GM18951 (cell line): ENCODE measurements at regions not wholly inside any gene's neighbourhood (a gene's known extent, or its start where the extent isn't known, plus 50 kb on each side); places are given as distances from the start of the nearest gene placed in this dataset.
"Not testable (repeated sequence)": the region's sequence is repeated elsewhere in the genome, so short reads cannot be mapped to it uniquely, and the experiment has no call there.

Experiments used
- POLR2A ChIP-seq: IDR thresholded peaks from 4 replicates; pipeline ENCODE4 v1.6.1; 2011; ENCODE audit warnings: mild to moderate bottlenecking; ENCODE audit not compliant: insufficient read length, insufficient read depth; ENCODE audit errors: extremely low read depth
- in situ Hi-C: fragments of 300-500 bp; cut with MboI; formaldehyde crosslinking; loops from one replicate; pipeline ENCODE4 v1.12.0; 2022; ENCODE audit warnings: low sequenced_read_pairs, mixed read lengths, inconsistent platforms; ENCODE audit not compliant: unreplicated experiment

- TF ChIP-seq POLR2A: no peak
- in situ Hi-C loops: no loop called here
These were observed 141.5 kb upstream of the ROPN1 start for GRCh38 chr3:124133366-124133940.

GRCh38 chr3:124137216-124137615 lies 145.3 kb upstream of the ROPN1 start:
- no peak for TF ChIP-seq POLR2A
- in situ Hi-C loops: no loop called here

DNA sequence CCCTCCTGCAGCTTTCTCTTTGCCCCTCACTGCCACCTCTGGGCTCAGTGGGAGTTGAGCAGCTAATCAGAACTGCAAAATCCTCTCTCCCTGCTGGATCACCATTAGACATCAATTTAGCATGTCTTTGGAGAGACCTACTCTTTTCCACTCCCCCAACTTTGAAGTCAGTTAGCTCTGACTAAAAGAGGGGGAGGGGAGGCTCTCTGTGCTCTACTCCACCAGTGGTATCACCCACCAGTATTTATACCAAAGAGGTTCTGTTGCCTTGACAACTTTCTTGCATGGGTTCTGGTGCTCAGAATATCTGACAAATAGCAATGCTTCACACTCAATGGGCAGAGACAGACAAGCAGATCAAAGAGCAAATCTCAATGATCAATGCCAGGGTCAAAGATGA lies 146.2 kb upstream of the ROPN1 start:
- no peak for TF ChIP-seq POLR2A
- in situ Hi-C loops: no loop called here

DNA sequence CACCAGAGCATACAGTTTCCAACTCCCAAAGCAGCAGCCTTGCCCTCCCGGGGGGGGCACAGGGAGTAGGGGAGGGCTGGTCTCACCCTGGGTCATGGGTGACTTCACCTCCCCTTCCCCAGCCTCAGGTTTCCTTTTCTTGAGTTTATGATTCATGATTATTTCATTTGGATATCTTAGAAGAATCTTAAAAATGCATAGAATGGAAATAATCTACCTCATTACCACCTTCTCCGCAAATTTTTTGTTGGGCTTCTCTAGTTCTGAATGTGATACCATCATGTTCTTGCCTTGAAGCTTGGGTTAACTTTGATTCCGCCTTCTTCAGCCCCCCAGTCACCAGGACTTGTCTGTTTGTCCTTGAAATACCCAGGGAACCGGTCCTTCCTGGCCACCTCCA lies 148.8 kb upstream of the ROPN1 start:
- TF ChIP-seq POLR2A: no peak
- in situ Hi-C loops: no loop called here

DNA sequence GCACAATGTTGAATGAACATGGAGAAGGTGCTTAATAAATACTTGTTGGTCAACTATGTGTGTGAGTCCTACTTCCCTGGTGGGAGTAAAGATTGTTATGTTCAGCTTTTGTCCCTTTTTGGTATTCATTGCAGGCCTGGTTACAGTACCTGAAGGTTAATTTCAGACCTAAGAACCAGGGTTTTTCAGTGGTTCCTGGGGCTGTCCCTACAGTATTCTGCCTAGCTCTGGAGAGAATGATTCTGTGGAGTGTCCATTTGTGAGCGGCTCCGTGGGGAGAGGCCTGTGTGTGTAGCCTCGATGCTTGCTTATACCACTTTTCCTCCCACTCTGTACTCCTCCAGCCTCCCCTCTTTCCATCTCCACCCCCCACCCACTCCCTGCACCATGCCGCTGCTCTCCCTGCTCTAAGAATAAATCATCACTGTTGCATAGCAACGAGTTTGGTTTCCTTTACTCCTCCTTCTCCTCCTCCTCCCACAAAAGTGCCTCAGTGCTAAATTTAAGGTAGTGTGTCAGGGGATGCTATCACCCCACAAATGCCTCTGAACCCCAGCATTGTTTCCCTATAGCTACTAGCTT lies 150.6 kb upstream of the ROPN1 start:
- TF ChIP-seq POLR2A: no peak

GRCh38 chr3:124143047-124143446 lies 151.1 kb upstream of the ROPN1 start:
- in situ Hi-C loops: no loop called here
- no peak for TF ChIP-seq POLR2A

More for the DNA sequence above, 150.6 kb upstream of the ROPN1 start:
- in situ Hi-C loops: no loop called here

DNA sequence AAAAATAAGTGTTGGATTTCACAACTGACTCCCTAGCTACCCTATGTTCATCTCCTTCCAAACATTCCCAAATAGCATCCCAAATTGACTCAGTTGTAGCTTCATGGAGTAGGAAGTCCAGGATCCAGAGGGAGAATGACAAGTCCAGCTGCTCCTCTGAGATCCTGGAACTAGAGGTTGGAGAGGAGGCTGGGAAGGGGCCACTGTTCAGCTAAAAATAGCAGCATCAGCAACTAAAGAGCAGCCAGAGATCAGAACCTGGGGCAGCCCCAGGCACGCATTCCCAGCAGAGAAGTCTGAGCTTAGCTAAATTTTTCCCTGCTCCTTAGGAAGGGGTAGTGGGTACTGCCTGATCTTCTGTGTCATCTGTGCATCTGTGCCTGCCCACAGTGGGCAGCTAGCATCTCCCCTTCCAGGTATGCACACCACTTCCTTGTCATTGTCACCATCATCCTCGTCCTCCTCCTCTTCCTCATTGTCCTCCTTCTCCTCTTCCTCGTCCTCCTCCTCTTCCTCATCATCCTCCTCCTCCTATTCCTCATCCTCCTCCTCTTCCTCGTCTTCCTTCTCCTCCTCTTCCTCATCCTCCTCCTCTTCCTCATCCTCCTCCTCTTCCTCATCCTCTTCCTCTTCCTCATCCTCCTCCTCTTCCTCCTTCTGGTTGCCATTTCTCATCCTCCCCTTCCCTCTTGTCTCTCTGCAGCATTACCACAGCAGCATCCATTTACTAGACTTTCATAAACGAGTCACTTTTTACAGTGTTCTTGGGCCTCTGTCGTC lies 152.3 kb upstream of the ROPN1 start:
- in situ Hi-C loops: no loop called here
- no peak for TF ChIP-seq POLR2A

- in situ Hi-C loops: no loop called here
These were observed 155.5 kb upstream of the ROPN1 start for GRCh38 chr3:124147429-124147828.

DNA sequence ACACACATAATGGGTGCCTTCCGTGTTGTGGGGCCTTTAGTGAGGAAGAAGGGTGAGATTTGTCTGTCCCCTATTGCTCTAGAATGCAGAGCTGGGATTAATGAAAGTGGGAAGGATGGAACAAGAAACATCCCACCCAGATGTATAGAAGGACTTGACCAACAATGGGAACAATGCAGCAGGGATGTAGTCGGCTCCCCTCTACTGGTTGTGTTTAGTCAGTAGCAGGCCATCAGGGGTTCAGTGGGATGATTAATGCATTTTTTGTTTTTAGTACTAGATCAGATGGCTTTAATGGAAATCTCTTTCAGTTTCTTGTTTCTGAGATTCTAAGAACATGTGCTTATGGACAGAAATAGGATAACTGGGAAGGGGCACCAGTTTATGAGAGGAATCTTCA lies 156.0 kb upstream of the ROPN1 start:
- TF ChIP-seq POLR2A: no peak
- in situ Hi-C loops: no loop called here

More at GRCh38 chr3:124147429-124147828, 155.5 kb upstream of the ROPN1 start:
- no peak for TF ChIP-seq POLR2A

- TF ChIP-seq POLR2A: no peak
- in situ Hi-C loops: no loop called here
These were observed 157.2 kb upstream of the ROPN1 start for GRCh38 chr3:124149081-124149480.

- no peak for TF ChIP-seq POLR2A
- in situ Hi-C loops: no loop called here
These were observed 157.8 kb upstream of the ROPN1 start for GRCh38 chr3:124149771-124150170.

GRCh38 chr3:124152891-124153290 lies 161.0 kb upstream of the ROPN1 start:
- in situ Hi-C loops: not testable (repeated sequence)

GRCh38 chr3:124156866-124157712 lies 165.2 kb upstream of the ROPN1 start:
- in situ Hi-C loops: no loop called here
- TF ChIP-seq POLR2A: no peak

GRCh38 chr3:124157748-124158147 lies 165.8 kb upstream of the ROPN1 start:
- no peak for TF ChIP-seq POLR2A
- in situ Hi-C loops: no loop called here
